Right kidney (tissue), 1 donor: ENCODE measurements at regions not wholly inside any gene's neighbourhood (a gene's known extent, or its start where the extent isn't known, plus 50 kb on each side); places are given as distances from the start of the nearest gene placed in this dataset.

Experiments
- DNase-seq: peaks from one replicate; pipeline ENCODE4 v3.0.0-alpha.2; 2016

- DNase-seq: no peak
Observed at GRCh38 chr10:107303203-107303602, 138.7 kb upstream of the SORCS1 start.

GRCh38 chr10:107299606-107300005, 135.1 kb upstream of the SORCS1 start:
- DNase-seq: no peak

- no peak for DNase-seq
Observed at GRCh38 chr10:107284187-107284586, 119.7 kb upstream of the SORCS1 start.

GRCh38 chr10:107280293-107280692, 115.8 kb upstream of the SORCS1 start:
- no peak for DNase-seq

GRCh38 chr10:107277591-107277990, 113.1 kb upstream of the SORCS1 start:
- DNase-seq: no peak

- no peak for DNase-seq
Observed at GRCh38 chr10:107275806-107276205, 111.3 kb upstream of the SORCS1 start.

GRCh38 chr10:107269626-107270025, 105.1 kb upstream of the SORCS1 start:
- DNase-seq: no peak

- DNase-seq: no peak
Observed at GRCh38 chr10:107264742-107265141, 100.2 kb upstream of the SORCS1 start.

GRCh38 chr10:107244122-107244521, 79.6 kb upstream of the SORCS1 start:
- no peak for DNase-seq

GRCh38 chr10:107238275-107238674, 73.8 kb upstream of the SORCS1 start:
- DNase-seq: no peak

- DNase-seq: no peak
Observed at GRCh38 chr10:107232013-107232412, 67.5 kb upstream of the SORCS1 start.

GRCh38 chr10:107230887-107231286, 66.4 kb upstream of the SORCS1 start:
- no peak for DNase-seq

- no peak for DNase-seq
Observed at GRCh38 chr10:107215681-107216080, 51.2 kb upstream of the SORCS1 start.
